Ishikawa (cell line): ENCODE measurements at regions not wholly inside any gene's neighbourhood (a gene's known extent, or its start where the extent isn't known, plus 50 kb on each side); places are given as distances from the start of the nearest gene placed in this dataset.

Experiments
- CEBPB ChIP-seq: IDR thresholded peaks from 2 replicates; pipeline ENCODE4 v1.6.1; 2012
- CREB1 ChIP-seq: IDR thresholded peaks from 2 replicates; pipeline ENCODE4 v1.6.1; 2012; ENCODE audit warnings: low read depth
- EGR1 ChIP-seq: IDR thresholded peaks from 2 replicates; pipeline ENCODE4 v1.6.1; 2012
- EP300 ChIP-seq: IDR thresholded peaks from 2 replicates; pipeline ENCODE4 v1.6.1; 2012; ENCODE audit warnings: borderline replicate concordance
- FOXM1 ChIP-seq: IDR thresholded peaks from 2 replicates; pipeline ENCODE4 v1.6.1; 2012; ENCODE audit warnings: low read depth, borderline replicate concordance
- NFIC ChIP-seq: IDR thresholded peaks from 2 replicates; pipeline ENCODE4 v1.6.1; 2012
- RAD21 ChIP-seq: IDR thresholded peaks from 2 replicates; pipeline ENCODE4 v1.6.1; 2012; ENCODE audit warnings: low read depth
- REST ChIP-seq: IDR thresholded peaks from 2 replicates; pipeline ENCODE4 v1.6.1; 2012; ENCODE audit warnings: low read depth, mild to moderate bottlenecking
- TAF1 ChIP-seq: IDR thresholded peaks from 2 replicates; pipeline ENCODE4 v1.6.1; 2012; ENCODE audit warnings: low read depth, mild to moderate bottlenecking
- TCF12 ChIP-seq: IDR thresholded peaks from 2 replicates; pipeline ENCODE4 v1.6.1; 2012; ENCODE audit warnings: low read depth
- TEAD4 ChIP-seq: IDR thresholded peaks from 2 replicates; pipeline ENCODE4 v1.6.1; 2012
- YY1 ChIP-seq: IDR thresholded peaks from 2 replicates; pipeline ENCODE4 v1.6.1; 2012; ENCODE audit warnings: low read depth
- ZBTB7A ChIP-seq: IDR thresholded peaks from 2 replicates; pipeline ENCODE4 v1.6.1; 2012; ENCODE audit warnings: low read depth
- TF ChIP-seq, protein P1 (sequence below): IDR thresholded peaks from 2 replicates; pipeline ENCODE4 v1.6.1; 2012
- TF ChIP-seq, protein P2 (sequence below): IDR thresholded peaks from 2 replicates; pipeline ENCODE4 v1.6.1; 2012

DNA sequence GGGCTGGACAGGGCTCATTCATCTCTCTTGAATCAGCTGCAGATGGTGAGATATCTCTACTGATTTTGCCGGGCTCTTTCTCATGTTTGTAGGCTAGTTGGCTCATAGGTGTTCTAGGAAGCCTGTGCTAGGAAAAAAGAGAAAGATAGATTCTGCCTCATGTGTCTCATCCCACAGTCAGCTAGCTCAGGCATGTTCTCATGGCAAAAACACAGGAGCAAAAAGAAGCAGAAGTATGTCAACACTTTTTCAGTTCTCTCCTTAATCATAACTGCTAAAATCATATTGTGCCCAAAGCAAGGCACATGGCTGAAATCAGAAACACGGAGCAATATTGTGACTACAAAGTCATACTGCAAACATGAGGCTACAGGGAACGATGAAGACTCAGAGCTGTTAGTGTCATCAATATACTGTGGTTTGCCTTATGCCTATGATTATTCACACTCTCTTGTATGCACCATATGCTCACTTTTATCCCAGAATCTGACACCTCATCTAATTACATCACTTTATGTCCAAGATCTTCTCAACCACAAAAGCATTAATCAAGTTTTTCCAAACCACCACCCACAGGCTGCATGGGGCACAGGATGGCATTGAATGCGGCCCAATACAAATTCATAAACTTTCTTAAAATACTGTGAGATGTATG lies 571.9 kb upstream of the CNTNAP5 start:
- TF ChIP-seq EP300 (no peak), RAD21 (no peak), NFIC (no peak), FOXM1 (no peak), TCF12 (no peak), CREB1 (no peak), ZBTB7A (no peak), TAF1 (no peak), TEAD4 (no peak), EGR1 (no peak), YY1 (no peak), REST (no peak), CEBPB (no peak)
- TF ChIP-seq, protein P1, sequence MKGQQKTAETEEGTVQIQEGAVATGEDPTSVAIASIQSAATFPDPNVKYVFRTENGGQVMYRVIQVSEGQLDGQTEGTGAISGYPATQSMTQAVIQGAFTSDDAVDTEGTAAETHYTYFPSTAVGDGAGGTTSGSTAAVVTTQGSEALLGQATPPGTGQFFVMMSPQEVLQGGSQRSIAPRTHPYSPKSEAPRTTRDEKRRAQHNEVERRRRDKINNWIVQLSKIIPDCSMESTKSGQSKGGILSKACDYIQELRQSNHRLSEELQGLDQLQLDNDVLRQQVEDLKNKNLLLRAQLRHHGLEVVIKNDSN, result no peak
- TF ChIP-seq, protein P2, sequence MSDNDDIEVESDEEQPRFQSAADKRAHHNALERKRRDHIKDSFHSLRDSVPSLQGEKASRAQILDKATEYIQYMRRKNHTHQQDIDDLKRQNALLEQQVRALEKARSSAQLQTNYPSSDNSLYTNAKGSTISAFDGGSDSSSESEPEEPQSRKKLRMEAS, result no peak

DNA sequence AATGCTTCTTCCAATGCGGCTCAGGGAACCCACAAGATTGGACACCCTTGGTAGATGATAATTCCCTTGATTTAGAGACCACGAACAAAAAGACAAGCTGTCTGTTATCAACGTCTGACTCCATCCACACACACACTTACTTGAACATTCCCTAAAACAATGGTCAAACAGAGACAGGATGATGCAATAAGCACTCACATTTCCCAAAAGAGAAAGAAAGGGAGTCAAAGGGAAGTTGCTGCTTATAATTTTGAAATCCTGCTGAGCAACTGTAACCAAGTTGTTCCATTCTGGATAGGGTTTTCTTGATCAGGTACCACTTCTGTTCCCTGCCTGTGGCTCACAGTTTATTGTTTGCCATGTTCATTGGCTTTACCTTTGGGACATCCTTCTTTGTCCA lies 571.3 kb upstream of the CNTNAP5 start:
- TF ChIP-seq TEAD4 (no peak), TAF1 (no peak), RAD21 (no peak), REST (no peak), EP300 (no peak)
- TF ChIP-seq, protein P2, result no peak

DNA sequence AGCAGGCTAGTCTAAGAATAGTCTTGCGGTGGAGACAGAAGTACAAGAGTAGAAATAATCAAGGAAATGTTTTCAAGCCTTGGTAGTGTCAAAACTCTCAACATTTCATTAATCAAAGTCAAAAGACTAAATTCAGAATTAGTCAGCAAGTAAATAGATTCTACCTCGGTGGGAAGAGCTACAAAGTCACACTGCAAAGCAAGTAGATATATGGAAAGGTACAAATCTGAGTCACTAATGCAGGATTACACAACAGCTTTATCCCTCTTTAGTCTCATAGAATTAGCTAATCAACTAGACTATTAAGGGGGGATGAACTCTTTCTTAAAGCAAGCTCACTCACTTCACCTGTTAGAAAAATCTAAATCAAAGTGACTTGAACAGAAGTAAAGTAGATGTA lies 568.7 kb upstream of the CNTNAP5 start:
- no peak for TF ChIP-seq EGR1
- TF ChIP-seq EP300, result no peak
- no peak for TF ChIP-seq CEBPB
- TF ChIP-seq NFIC, result no peak
- TF ChIP-seq REST, result no peak
- no peak for TF ChIP-seq YY1
- TF ChIP-seq FOXM1, result no peak
- TF ChIP-seq, protein P1, result no peak
- TF ChIP-seq CREB1, result no peak
- TF ChIP-seq, protein P2, result no peak
- no peak for TF ChIP-seq TCF12
- TF ChIP-seq TAF1, result no peak
- TF ChIP-seq RAD21, result no peak

DNA sequence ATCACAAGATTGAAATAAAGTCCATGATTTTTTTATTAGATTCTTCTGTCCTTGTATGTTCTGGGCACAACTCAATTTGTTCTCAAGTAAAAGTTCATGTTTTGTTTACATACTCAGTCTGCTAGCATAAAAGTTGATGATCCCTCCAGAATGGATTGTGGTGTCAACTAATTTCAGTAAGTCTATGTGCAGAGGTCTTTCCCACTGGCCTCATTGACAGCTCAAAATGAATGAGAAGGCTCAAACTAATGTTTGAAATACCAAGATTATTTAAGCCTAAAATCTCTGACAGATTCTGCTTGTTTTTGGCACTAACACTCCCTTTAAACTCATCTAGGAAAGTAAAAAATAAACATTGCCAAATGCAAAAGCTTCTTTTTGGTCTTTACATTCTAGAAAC lies 561.2 kb upstream of the CNTNAP5 start:
- TF ChIP-seq FOXM1 (no peak), EP300 (no peak), EGR1 (no peak), TEAD4 (no peak), YY1 (no peak)
- TF ChIP-seq, protein P1, result no peak
